ENCODE measurements at regions not wholly inside any gene's neighbourhood (a gene's known extent, or its start where the extent isn't known, plus 50 kb on each side); places are given as distances from the start of the nearest gene placed in this dataset.

DNA sequence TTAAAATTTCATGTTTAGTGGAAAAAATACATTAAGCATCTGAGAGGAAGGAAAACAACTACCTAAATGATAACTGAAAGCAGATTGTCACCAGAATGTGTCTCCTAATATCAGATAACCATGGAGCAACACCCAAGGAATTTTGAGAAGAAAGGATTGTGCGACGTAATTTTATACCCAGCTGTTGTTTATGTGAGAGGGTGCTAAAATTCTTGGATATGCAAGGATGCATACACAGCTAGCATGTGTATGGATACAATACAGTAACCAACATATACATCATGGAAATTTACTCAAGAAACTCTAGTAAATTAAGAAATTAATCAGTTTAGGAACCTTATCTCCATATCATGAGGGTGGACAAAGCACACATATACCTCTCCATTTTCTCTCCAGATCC lies 290.9 kb downstream of the HS3ST3A1 start:
- H3K27me3 ChIP-seq (replicated peaks; ENCODE audit: insufficient read depth) = no peaks in the 10 kb centered on the region
- no peaks in the 10 kb centered on the region for H3K9me2 ChIP-seq (ENCODE audit: insufficient read depth)
- DNase-seq = no peak
- peaks cover 9% of the 10 kb centered on the region for H3K4me1 ChIP-seq (ENCODE audit: insufficient read depth)
- H3K9me3 ChIP-seq (ENCODE audit: low read depth) = no peaks in the 10 kb centered on the region
- no peak overlapping the region for H2AFZ ChIP-seq
- H4K20me1 ChIP-seq (ENCODE audit: insufficient read depth) = no peaks in the 10 kb centered on the region
- 0% methylated on average over 2 of the region's 2 CpGs for WGBS, 2 experiments (ENCODE audit: low coverage in 1 of 2, low lambda C conversion rate in 2 of 2, missing lambda C conversion rate in 2 of 2)
- H3K4me3 ChIP-seq = no peak overlapping the region
- in situ Hi-C loops (cut with MboI) = no loop called here
- no peak for TF ChIP-seq EZH2 (IDR thresholded peaks at IDR 0.05; ENCODE audit: insufficient read depth, poor library complexity, severe bottlenecking)
- no peak for TF ChIP-seq EZH2phosphoT487 (IDR thresholded peaks at IDR 0.05; ENCODE audit: insufficient read depth, low read depth)
- peaks cover 17% of the 10 kb centered on the region for H3F3A ChIP-seq (ENCODE audit: insufficient read depth)
- H3K36me3 ChIP-seq (ENCODE audit: low read depth) = no peaks in the 10 kb centered on the region
- H3K79me2 ChIP-seq (ENCODE audit: insufficient read depth) = no peaks in the 10 kb centered on the region
- no peak overlapping the region for H3K9ac ChIP-seq
- peak overlapping the region; percentile 26 for H3K4me2 ChIP-seq (ENCODE audit: unreplicated experiment)
- no peak overlapping the region for H3K27ac ChIP-seq

DNA sequence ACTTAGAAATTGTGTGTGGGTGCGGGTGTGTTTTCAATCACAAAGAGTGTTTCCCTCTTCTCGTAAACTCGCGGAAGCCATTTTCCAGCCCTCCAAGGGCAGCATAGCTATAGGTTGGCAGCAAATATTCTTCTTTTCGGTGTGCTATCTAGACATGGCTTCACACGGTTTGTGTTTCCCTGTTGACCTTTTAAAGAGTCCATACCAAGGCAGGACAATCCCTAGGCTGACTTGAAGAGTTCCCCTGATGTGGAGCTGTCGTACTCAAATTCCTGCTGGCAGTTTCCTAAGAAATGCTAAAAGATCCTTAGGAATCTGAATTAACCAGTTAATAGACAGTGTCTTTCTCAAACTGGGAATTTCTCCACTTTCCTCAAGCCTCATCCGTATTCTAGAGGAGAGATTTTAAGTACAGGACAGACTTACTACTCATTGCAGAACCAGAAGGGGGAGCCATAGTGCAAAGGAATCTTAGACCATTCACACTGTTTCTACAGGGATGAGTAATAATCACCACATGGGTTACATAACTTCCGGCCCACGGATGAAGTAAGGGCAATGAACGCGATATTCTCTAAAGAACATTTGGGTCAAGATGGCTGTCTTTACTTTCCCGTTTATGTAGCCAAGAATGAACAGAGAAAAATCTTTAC lies 288.6 kb upstream of the ELAC2 start:
- Histone ChIP-seq H4K20me1 (ENCODE audit: insufficient read depth) (no peaks in the 10 kb centered on the region), H3K9me2 (ENCODE audit: insufficient read depth) (no peaks in the 10 kb centered on the region), H3K9me3 (ENCODE audit: low read depth) (no peaks in the 10 kb centered on the region), H3K4me2 (ENCODE audit: unreplicated experiment) (no peak overlapping the region), H3K79me2 (ENCODE audit: insufficient read depth) (no peaks in the 10 kb centered on the region), H3K27ac (no peak overlapping the region), H3K36me3 (ENCODE audit: low read depth) (no peaks in the 10 kb centered on the region), H3K4me1 (ENCODE audit: insufficient read depth) (peaks cover 5% of the 10 kb centered on the region), H3K27me3 (replicated peaks; ENCODE audit: insufficient read depth) (no peaks in the 10 kb centered on the region), H3K9ac (no peak overlapping the region), H3F3A (ENCODE audit: insufficient read depth) (peaks cover 13% of the 10 kb centered on the region), H2AFZ (no peak overlapping the region), H3K4me3 (no peak overlapping the region)
- TF ChIP-seq EZH2phosphoT487 (IDR thresholded peaks at IDR 0.05; ENCODE audit: insufficient read depth, low read depth) (no peak), EZH2 (IDR thresholded peaks at IDR 0.05; ENCODE audit: insufficient read depth, poor library complexity, severe bottlenecking) (no peak)
- in situ Hi-C loops (cut with MboI) = no loop called here
- peak; percentile 89 for DNase-seq
- 45 to 47% methylated on average over 13 of the region's 13 CpGs for WGBS, 2 experiments (ENCODE audit: low coverage in 1 of 2, low lambda C conversion rate in 2 of 2, missing lambda C conversion rate in 2 of 2)

DNA sequence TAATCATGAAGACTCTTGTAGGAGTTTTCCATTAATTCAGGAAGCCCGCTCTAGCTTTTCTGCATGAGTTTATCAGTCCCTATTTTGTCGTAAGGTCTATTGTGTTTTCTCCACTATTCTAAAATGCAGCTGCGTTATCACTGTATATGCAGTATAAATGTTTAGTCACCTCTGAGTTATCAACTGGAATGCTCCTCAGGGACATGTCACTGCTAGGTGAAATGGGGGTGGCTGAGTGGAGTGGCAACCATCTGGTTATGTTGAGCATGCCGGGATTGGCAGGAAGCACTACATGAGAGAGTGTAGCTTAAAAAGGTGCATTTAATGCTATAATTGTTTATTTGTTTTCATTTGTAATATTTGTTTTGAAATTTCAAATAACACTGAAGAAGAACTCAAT lies 285.2 kb upstream of the ELAC2 start:
- Histone ChIP-seq H3K36me3 (ENCODE audit: low read depth) (no peaks in the 10 kb centered on the region), H3K4me3 (no peak overlapping the region), H3K27me3 (replicated peaks; ENCODE audit: insufficient read depth) (no peaks in the 10 kb centered on the region), H3K27ac (no peak overlapping the region), H3K79me2 (ENCODE audit: insufficient read depth) (no peaks in the 10 kb centered on the region), H4K20me1 (ENCODE audit: insufficient read depth) (no peaks in the 10 kb centered on the region), H3K9me3 (ENCODE audit: low read depth) (no peaks in the 10 kb centered on the region), H3K4me1 (ENCODE audit: insufficient read depth) (no peaks in the 10 kb centered on the region; the same call in 1 of the 2 replicates), H3K9ac (no peak overlapping the region), H3K4me2 (ENCODE audit: unreplicated experiment) (no peak overlapping the region), H2AFZ (no peak overlapping the region), H3K9me2 (ENCODE audit: insufficient read depth) (no peaks in the 10 kb centered on the region), H3F3A (ENCODE audit: insufficient read depth) (no peaks in the 10 kb centered on the region)
- DNase-seq = no peak
- whole genome bisulfite sequencing, 2 experiments (ENCODE audit: low coverage in 1 of 2, low lambda C conversion rate in 2 of 2, missing lambda C conversion rate in 2 of 2) = 75 to 80% methylated on average over 4 of the region's 4 CpGs
- no peak for TF ChIP-seq EZH2phosphoT487 (IDR thresholded peaks at IDR 0.05; ENCODE audit: insufficient read depth, low read depth)
- TF ChIP-seq EZH2 (IDR thresholded peaks at IDR 0.05; ENCODE audit: insufficient read depth, poor library complexity, severe bottlenecking) = no peak
- in situ Hi-C loops (cut with MboI) = no loop called here

DNA sequence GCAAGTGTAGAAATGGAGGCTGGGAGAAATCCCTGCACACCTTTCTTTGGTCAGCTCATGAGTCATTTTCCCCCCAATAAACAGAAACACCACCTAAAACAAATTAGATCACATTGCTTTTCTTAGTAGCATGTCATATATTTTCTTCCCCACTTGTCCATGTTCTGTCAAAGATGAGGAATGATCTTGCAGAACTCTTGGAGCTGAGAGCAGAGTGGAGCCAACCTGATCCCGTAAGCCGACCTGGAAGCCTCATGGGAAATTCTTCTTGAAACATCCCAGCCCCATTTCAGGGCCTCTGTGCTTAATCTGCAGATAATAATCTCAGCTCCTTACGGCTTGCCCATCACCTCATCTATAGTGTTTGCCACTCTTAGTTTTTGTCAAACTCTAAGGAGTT lies 284.6 kb upstream of the ELAC2 start:
- H2AFZ ChIP-seq = no peak overlapping the region
- H3K9me3 ChIP-seq (ENCODE audit: low read depth) = no peaks in the 10 kb centered on the region
- no peak overlapping the region for H3K4me3 ChIP-seq
- H3K9me2 ChIP-seq (ENCODE audit: insufficient read depth) = no peaks in the 10 kb centered on the region
- WGBS, 2 experiments (ENCODE audit: low coverage in 1 of 2, low lambda C conversion rate in 2 of 2, missing lambda C conversion rate in 2 of 2) = 68 to 69% methylated on average over 3 of the region's 3 CpGs
- H3F3A ChIP-seq (ENCODE audit: insufficient read depth) = no peaks in the 10 kb centered on the region
- no peaks in the 10 kb centered on the region; the same call in 1 of the 2 replicates for H3K4me1 ChIP-seq (ENCODE audit: insufficient read depth)
- H3K36me3 ChIP-seq (ENCODE audit: low read depth) = no peaks in the 10 kb centered on the region
- H3K4me2 ChIP-seq (ENCODE audit: unreplicated experiment) = no peak overlapping the region
- H3K79me2 ChIP-seq (ENCODE audit: insufficient read depth) = no peaks in the 10 kb centered on the region
- no peak overlapping the region for H3K27ac ChIP-seq
- H3K27me3 ChIP-seq (replicated peaks; ENCODE audit: insufficient read depth) = no peaks in the 10 kb centered on the region
- no peaks in the 10 kb centered on the region for H4K20me1 ChIP-seq (ENCODE audit: insufficient read depth)
- no peak for DNase-seq
- TF ChIP-seq EZH2phosphoT487 (IDR thresholded peaks at IDR 0.05; ENCODE audit: insufficient read depth, low read depth) (no peak), EZH2 (IDR thresholded peaks at IDR 0.05; ENCODE audit: insufficient read depth, poor library complexity, severe bottlenecking) (no peak)
- H3K9ac ChIP-seq = no peak overlapping the region
- in situ Hi-C loops (cut with MboI) = no loop called here

All from GM23248 (cell line).